ENCODE measurements at regions not wholly inside any gene's neighbourhood (a gene's known extent, or its start where the extent isn't known, plus 50 kb on each side); places are given as distances from the start of the nearest gene placed in this dataset.
"Not testable (repeated sequence)": the region's sequence is repeated elsewhere in the genome, so short reads cannot be mapped to it uniquely, and the experiment has no call there.

DNA sequence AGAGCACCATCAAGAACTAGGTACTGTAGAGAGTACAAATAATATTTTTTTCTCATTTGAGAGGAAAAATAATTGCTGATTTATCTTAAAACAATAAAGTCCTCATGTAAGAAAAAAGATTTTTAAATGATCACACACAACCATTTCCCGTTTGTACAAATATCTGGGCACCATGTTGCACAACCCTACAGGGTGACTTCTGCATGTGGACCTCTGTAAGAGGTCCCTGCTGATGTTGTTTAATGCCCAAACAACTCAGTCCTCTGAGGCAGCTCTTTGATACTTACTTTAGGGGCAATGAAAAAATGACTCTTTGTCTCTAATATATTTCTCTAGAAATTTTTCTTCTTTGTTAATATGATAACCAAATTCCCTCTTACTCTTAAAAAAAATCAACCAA is 168.1 kb upstream of the SATB1 start:
- no peak for DNase-seq

DNA sequence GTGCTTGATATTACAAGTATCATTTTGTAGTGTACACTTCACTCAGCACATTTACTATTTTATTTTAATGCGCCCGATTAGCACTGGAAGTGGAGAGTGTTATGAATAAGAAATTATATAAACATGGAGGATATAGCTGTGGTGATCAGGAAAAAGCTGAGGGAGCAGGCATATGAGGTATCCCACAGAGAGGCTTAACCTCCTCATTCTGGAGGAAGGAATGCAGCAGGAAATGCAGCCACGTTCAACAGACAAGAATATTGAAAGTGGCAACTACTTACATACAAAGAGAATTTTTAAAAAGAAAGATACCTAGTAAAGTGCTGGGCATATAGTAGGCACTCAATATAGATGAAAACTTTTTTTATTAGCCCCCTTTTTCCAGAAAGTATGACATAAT is 166.0 kb upstream of the SATB1 start:
- DNase-seq = no peak

DNA sequence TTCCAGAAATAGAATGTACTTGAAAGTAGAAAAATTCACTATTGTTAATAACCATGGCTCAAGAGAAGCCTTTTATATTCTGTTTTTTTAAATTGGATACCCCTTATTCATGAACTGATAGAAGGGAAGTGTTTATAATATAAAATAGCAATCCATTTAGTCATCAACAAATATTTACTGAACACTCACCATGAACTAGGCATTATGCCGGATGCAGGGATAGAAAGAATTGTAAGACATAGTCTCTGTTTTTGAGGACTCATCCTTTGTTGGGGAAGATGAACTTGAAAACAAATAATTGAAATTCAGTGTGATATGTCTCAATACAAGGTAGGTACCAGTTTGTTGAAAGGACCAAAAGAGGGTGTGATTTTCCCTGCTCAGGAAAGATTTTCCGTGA is 160.9 kb upstream of the SATB1 start:
- no peak for DNase-seq

DNA sequence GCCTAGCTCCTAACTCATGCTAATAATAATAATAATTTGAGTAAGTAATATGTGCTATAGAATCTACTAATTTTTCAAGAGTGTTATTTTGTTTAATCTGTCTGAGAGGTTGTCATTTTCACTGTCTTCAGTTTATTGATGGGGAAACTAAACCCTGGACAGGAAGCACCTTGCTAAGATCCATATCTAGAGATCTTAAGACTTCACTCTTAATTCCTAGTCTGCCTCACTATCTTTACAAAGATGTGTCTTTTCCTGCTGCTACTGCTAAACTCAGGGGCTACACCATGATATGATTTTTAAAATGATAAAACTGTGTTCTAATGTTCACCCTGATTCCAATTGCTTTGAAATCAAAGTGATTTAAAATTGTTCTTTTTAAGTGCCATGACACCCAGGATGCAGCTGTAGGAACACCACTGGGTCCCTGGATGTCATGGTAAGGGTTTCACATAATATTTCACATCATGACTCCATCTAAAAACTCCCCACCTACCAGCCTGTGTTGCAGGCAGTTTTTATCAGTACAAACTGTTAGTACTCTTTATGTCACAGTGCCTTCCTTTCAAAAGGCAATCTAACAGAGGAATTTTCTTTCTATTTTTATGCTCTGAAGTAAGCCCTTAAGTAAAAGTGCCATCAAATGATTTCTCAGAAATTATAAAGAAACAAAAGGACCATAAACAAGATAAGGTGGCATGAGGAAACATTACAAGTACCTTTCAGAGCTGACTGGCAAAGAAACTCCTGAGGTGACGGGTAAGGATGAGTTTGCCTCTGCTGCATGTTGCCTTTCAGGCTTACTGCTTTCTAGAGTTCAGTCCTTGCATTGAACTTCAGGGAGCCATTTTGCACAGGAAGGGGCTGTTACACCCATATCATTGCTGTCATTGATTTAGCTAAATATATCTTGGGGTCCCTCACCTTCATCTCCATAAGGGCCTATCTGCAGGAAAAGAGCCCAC is 160.1 kb upstream of the SATB1 start:
- no peak for DNase-seq

DNA sequence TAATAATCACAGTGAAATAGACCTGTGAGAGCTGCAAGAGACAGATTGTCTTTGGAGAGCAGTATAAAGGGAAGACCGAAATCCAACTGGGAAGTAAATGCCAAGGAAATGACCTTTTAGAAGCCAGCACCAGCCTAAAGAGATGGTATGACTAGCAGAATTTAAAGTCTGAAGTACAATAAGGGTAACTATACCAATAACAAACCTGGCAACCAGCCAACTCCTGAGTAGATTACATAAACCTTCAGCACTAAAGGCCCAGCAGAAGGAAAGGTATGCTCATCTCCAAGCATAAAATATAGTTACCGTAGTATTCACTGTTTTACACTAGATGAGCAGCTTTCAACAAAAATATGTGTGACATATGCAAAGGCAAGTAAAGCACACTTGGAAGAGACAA is 155.1 kb upstream of the SATB1 start:
- DNase-seq = no peak

DNA sequence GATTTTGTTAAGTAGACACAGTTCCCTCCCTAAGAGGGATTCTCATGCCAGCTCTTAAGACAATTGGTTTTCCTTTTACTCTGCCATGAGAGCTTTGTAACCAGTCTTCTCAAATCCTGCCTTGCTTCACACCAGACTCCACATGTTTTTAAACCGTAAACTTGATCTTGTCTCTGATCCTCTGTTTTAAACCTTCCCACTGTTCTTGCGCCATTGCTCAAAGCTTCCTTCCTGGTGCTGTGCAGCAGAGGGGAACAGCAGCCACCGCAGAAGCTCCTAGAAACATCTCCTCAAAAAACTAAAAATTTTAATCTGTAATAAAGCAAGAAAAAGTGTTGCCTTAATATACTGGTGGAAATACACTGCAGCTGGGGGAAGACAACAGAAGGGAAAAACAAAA is 154.5 kb upstream of the SATB1 start:
- no peak for DNase-seq

DNA sequence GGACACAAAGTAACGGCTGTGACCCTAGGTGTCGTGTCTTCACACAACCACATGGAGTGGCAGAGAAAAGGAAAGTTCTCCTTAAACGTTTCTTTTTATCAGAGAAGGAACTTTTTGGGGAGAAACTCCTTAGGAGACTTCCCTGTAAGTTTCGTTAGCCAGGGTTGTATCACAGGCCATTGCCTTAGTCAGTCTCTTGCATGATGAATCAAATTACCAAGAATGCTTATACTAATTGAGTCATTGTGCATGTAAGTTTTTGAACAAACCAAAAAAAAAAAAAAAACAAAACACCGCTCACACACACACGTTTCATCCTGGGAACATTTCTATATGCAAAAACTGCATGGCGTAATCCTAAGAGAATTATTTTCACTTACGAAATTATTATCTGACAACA is 150.4 kb upstream of the SATB1 start:
- DNase-seq = no peak

DNA sequence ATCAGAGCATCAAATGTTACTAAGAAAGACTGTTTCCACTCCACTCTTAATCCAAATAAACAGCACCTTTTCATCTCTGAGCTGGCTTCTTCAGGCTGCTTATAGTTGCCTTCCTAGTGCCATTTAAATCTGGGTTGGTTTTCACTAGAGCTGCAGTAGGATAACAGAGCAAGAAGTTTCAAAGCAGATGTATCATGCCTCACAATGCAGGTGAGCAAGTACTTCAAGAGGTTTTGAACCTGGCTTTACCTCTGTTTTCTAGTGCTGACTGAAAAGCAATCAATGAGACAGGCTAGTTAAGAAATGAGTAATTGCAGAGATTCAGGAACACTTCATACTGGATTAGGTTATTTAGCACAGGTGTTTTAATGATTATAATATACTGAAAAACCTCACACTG is 147.7 kb upstream of the SATB1 start:
- no peak for DNase-seq

DNA sequence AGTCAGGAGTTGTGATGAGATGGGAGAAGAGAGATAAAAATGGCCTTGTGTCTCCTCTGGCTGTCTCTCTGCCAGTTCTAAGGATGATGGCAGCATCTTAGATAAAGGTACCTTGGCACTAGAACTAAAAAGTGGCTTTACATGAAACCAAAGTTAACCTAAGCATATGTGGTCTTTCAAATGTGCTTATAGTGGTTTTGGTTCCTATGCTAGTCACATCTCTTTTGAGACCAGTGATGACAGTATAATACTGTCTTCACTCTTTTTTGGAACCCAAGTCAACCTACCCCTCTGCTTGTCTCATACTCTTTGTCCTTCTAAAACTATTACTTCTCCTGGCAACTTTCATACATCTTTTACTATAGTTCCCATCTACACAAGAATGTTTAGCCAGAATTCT is 142.2 kb upstream of the SATB1 start:
- no peak for DNase-seq

DNA sequence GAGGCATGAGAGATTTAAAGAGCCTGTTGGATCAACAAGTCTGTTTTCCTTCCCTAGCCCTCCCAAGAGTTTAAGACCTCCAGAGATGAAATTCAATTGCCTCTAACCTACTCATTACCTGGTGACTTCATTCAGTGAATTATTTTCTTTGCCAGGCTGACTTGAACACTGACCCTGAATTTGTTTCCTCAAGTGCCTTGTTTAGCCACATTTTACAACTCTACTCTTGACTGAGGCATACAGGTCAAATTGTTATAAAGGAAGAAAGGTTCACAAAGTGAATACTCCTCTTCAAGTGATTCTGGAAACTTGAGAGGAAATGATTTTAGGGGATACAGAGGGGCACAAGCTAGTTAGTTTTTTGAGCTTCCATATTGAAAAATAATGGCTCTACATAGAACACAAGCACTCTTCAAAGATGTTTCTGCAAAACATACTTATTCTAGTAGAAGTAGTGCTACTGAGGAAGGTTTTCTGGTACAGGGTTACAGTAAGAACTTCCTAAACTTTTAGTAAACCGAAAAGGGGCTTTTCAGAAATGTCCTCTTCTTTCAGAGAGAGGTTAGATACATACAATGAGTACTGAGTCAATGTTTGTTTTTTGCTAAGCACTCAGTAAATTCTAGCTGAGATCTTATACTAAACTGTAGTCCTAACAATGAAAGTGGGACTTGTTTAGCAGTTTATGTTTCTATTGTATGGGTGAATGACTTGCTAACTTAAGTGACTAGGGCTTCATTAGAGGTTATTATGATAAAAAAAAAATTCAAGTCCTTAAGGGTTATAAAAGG is 137.4 kb upstream of the SATB1 start:
- DNase-seq = no peak

DNA sequence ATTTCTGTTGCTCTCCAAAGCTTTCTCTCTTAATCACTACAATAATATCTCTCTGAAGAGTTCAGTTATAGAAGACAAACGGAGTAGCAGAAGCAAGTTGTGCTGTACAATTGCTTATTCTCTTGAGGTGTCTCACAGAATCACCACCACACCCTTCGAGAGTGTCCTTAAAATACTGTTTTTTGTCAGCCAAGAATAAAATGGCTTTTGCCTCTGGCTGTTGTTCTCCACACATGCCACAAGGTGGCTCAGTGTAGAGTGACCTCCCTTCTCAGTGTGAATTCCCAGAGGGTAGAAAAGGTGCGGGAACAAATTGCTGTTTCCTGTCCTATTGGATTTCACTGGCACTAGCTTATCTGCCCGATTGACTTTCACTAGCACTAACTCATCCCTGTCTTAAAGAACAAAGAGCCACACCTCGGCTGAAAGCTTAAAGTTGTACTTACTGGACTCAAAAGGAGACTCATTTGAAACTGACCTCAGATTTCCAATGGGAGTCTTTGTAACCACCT is 134.2 kb upstream of the SATB1 start:
- DNase-seq = peak; percentile 41

DNA sequence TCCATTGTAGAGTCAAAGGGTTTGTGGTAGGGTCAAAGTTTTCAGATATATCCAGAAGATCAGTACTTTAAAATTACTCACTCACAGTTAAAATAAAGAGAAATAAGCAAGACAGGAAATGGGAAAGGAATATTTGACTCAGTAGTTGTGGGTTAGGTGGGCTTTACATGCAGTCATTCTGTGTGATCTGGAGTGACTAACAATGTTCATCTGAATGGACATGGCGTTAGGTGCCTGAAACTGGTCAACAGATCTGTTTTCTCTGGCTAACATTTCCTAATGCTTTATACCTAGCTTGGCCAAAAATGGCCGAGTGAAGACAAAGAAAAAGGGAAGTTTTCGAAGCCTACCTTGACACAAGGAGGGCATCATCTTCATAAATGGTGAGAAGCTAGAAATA is 133.4 kb upstream of the SATB1 start:
- DNase-seq = no peak

DNA sequence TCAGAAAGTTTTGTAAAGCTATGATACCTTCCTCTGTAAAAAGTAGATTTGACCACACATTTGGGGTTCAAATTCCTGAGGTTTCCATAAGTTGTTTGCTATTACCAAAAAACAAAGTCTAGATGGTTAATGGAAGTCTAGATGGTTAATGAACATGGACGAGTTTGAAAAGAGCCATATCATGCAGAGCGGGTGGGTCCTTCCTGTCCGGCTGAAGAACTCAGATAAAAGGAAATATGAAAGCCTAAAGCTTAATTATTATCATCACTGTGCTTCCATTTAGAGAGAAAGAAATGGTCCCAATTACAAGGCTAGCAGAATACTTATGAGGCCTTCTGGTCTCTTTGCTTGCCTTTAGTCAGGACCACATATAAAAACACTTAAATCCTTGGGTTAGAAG is 132.1 kb upstream of the SATB1 start:
- DNase-seq = no peak

DNA sequence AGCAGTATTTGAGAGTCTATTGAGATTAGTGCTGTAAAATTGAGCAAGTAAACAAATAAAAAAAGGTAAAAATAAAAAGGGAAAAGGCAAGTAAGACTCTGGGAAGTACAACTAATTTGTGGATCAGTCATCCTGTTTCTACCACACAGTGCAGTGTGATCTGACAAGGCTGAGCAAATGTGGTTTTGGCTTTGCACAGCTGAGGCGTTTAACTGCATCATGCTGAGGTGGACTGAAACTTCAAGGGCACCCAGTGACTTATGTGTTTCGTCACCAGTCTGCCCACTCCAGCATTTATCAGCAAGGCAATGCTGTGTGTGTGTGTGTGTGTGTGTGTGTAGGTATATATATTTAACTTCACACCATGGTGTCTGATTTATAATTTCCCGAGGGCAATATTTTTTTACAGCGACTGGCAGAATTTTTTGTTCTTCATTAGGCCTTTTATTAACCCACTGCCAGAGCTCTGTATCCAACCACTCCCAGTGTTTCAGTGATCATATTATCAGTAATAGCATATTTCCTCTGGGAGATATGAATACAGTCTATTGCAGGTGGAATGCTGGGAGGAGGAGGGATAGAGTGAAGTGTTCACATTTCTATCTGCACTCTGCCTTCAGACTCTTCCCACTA is 131.5 kb upstream of the SATB1 start:
- peak; percentile 48 for DNase-seq

DNA sequence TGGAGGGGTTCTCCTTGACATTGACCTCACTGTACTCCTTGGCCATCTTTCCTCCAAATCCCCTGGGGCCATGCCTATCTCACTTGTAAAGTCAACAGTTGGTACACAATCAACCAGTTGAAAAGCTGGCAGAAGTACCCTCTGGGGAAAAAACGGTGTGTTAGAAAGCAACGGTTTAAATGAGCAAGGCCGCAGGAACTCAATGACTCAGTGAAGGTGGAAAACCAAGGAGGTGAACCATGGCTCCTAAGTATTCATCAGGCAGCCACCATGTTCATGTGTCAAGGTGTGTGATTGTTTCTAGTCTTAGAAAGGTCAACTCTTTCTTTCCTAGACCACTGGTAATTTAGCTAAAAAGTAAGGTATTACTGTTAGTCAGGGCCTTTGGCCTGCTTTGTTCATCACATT is 130.9 kb upstream of the SATB1 start:
- DNase-seq = no peak

DNA sequence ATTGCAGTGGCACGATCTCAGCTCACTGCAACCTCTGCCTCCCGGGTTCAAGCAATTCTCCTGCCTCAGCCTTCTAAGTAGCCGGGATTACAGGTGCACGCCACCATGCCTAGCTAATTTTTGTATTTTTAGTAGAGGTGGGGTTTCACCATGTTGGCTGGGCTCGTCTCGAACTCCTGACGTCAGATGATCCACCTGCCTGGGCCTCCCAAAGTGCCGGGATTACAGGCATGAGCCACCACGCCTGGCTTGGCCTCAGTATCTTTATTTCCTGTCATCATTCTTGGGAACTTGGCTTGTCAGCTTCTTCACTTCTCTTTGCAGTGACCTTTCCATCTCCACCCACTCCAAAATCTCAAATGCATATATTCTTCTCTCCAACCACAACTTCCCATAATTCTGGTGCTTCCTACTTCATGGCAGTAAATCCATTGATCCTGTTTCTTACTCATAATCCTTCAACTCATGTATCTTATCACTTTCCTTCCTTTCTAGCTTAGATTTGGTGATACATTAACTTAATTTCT is 127.5 kb upstream of the SATB1 start:
- DNase-seq = not testable (repeated sequence)

DNA sequence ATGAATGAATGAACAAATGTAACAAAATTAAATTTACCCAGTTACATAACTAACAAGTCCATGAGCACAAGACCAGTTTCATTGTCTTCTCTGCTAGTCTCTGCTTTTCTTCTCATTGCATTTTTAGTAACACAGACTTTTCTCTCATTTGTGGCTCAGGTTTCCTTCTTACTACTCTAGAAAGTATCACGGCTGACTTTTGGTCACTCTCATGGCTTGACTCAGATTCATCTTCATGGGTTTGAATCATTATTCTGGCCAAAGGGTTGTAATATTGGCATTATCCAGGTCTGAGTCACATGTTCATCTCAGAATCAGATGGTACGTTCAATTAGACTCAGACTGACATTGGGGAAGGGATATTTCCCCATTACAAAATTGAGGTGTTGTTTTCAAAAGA is 121.5 kb upstream of the SATB1 start:
- no peak for DNase-seq

DNA sequence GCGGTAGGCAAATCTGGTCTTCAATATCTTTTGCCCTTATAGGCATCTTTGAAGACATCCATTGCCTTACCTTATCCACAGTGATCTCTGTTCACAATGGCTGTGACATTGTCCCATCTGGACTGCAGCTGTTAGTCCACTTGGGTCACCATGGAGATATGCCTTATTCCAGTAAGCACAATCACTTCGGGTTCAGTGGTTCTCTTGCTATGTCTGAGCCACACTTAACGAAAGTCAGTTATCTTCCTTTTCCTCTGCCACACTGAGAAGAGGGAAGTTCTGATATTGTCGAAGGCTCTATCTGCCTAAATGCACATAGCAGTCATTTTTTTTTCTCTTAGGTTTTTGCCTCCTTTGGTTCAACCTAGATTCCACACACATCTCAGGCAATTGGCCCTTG is 119.0 kb upstream of the SATB1 start:
- DNase-seq = no peak

DNA sequence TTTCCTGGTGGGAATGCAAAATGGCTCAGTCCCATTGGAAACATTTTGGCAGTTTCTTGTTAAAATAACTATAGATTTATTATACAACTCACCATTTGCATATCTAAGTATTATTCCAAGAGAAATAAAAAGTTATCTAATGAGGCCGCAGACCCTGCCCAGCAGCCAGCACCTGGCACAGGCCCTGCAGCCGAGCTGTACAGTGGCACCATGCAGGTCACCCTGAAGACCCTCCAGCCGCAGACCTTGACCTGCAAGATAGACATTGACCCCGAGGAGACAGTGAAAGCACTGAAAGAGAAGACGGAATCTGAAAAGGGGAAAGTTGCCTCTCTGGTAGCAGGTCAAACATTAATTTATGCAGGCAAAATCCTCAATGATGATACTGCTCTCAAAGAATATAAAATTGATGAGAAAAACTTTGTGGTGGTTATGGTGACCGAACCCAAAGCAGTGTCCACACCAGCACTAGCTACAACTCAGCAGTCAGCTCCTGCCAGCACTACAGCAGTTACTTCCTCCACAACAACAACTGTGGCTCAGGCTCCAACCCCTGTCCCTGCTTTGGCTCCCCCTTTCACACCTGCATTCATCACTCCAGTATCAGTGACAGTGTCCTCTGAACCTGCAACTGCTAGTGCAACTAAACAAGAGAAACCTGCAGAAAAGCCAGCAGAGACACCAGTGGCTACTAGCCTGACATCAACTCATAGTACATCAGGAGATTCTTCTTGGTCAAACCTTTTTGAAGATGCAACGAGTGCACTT is 113.5 kb upstream of the SATB1 start:
- DNase-seq = no peak

DNA sequence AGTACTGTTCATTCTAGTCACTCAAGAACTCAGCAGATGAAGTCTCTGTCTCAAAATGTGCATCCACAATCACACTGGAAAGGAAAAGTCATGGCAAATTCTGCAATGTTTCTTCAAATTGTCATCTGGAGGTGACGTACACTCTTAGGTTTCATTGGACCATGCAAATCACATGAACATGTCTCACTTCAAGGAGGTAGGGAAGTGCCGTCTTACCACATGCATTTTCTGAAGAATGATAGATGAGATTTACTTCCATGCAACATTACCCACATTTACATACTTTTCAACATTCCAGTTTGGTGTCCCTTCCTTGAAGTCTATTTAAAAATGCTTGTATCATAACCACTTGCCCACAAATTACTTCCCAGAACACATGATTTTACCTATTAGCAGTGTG is 107.9 kb upstream of the SATB1 start:
- no peak for DNase-seq

DNA sequence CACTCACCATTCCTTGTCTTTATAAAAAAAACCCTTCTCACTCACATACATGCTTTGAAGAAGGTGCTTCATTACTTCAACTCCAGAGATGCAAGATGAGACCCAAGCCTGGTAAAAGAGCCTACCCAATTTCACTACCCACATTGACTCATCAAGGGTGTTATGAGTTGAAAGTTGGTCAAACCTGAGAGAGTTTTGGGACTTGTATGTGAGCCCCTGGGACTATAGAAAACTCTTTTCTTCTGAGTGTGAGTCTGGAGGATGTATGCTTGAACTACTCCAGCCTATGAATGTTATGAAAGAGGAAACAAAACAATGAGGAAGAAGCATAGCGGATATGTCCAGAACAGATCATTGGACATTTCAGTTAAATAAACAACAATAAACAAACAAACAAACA is 106.5 kb upstream of the SATB1 start:
- no peak for DNase-seq

DNA sequence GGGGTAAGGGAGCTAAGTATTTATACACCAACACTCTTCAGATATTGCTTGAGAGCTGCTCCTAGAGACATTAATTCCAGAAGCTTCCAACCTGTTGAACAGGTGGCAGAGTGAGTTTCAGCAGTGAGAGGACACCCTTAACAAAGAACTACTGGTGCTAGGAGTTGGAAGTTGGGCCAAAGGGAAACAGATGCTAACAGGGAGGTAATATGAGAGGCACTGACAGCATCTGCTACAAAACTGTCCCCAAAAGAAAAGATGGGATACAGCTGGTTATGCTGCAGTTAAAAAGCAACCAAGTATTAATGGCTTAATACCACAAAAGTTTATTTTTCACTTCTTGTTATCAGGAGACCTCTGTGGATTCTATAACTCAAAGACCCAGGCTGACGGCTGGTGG is 104.5 kb upstream of the SATB1 start:
- no peak for DNase-seq

DNA sequence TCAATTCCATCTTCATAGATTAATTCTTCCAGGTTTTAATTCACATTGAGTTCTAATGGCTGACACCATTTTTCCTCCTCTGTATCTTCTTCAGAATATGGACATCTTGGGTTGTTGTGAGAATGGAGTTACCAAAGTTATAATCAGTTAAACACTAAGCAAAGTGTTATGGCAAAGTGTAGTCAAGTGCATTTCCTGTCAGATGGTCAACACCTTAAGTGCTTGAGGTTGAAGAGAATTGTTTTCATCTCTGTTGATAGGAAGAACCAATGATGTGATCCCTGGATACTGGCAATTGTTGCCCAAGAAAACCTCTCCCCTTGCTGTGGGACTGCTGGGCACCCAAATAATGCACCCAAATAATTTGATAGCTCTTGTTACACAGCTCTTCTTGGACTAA is 102.6 kb upstream of the SATB1 start:
- no peak for DNase-seq
